ENCODE measurements at regions not wholly inside any gene's neighbourhood (a gene's known extent, or its start where the extent isn't known, plus 50 kb on each side); places are given as distances from the start of the nearest gene placed in this dataset.

- no peak for FAIRE-seq
These were observed 788.0 kb downstream of the C4orf33 start for GRCh38 chr4:129883996-129884395.

GRCh38 chr4:129897111-129897510 lies 801.2 kb downstream of the C4orf33 start:
- H3K4me1 ChIP-seq (ENCODE audit: control insufficient read depth, extremely low read depth, insufficient read depth, low read length) = no peaks in the 10 kb centered on the region
- H3K27ac ChIP-seq (ENCODE audit: control insufficient read depth, insufficient read depth, low read length) = no peak overlapping the region
- no peaks in the 10 kb centered on the region for H3K79me2 ChIP-seq (ENCODE audit: control insufficient read depth, insufficient read depth, low read length)
- no peak overlapping the region for H3K9ac ChIP-seq (ENCODE audit: control insufficient read depth, extremely low read depth, insufficient read depth, low read length)
- no peak for FAIRE-seq
- no peaks in the 10 kb centered on the region for H3K27me3 ChIP-seq (ENCODE audit: control insufficient read depth, extremely low read depth, insufficient read depth, low read length)
- H3K9me1 ChIP-seq (ENCODE audit: control insufficient read depth, extremely low read depth, insufficient read depth, low read length) = no peaks in the 10 kb centered on the region
- H2AFZ ChIP-seq (ENCODE audit: control insufficient read depth, low read length) = no peak overlapping the region
- TF ChIP-seq, protein P1, sequence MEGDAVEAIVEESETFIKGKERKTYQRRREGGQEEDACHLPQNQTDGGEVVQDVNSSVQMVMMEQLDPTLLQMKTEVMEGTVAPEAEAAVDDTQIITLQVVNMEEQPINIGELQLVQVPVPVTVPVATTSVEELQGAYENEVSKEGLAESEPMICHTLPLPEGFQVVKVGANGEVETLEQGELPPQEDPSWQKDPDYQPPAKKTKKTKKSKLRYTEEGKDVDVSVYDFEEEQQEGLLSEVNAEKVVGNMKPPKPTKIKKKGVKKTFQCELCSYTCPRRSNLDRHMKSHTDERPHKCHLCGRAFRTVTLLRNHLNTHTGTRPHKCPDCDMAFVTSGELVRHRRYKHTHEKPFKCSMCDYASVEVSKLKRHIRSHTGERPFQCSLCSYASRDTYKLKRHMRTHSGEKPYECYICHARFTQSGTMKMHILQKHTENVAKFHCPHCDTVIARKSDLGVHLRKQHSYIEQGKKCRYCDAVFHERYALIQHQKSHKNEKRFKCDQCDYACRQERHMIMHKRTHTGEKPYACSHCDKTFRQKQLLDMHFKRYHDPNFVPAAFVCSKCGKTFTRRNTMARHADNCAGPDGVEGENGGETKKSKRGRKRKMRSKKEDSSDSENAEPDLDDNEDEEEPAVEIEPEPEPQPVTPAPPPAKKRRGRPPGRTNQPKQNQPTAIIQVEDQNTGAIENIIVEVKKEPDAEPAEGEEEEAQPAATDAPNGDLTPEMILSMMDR (optimal IDR thresholded peaks at IDR 0.05 in 1 of 3, IDR thresholded peaks at IDR 0.05 in 1 of 3, conservative IDR thresholded peaks at IDR 0.05 in 1 of 3; ENCODE audit: extremely low read depth in 1 of 3, insufficient read depth in 2 of 3, low read length in 3 of 3) = no peak
- dilution Hi-C loops (cut with MboI; ENCODE audit: extremely low pct_ligation_motif_present, low sequenced_read_pairs) = no loop called here
- DNase-seq (ENCODE audit: low read depth, low spot score) = no peak
- no peak overlapping the region for H3K4me2 ChIP-seq (ENCODE audit: control insufficient read depth, extremely low read depth, insufficient read depth, low read depth, low read length)
- no peaks in the 10 kb centered on the region for H3K9me3 ChIP-seq (ENCODE audit: control insufficient read depth, low read depth, low read length)
- no peaks in the 10 kb centered on the region for H3K36me3 ChIP-seq (ENCODE audit: control insufficient read depth in 2 of 2, extremely low read depth in 1 of 2, insufficient read depth in 2 of 2, low read length in 2 of 2)
- no peak overlapping the region for H3K4me3 ChIP-seq (ENCODE audit: control insufficient read depth in 2 of 3, extremely low read depth in 1 of 3, insufficient read depth in 2 of 3, low read depth in 1 of 3, low read length in 3 of 3)
- no peaks in the 10 kb centered on the region for H4K20me1 ChIP-seq (ENCODE audit: control insufficient read depth, extremely low read depth, insufficient read depth, low read length)

More at GRCh38 chr4:129883996-129884395, 788.0 kb downstream of the C4orf33 start:
- TF ChIP-seq EZH2 (IDR thresholded peaks at IDR 0.05; ENCODE audit: low read length) = no peak
- TF ChIP-seq, protein P1 (optimal IDR thresholded peaks at IDR 0.05 in 1 of 3, IDR thresholded peaks at IDR 0.05 in 1 of 3, conservative IDR thresholded peaks at IDR 0.05 in 1 of 3; ENCODE audit: extremely low read depth in 1 of 3, insufficient read depth in 2 of 3, low read length in 3 of 3) = no peak
- H3K27ac ChIP-seq (ENCODE audit: control insufficient read depth, insufficient read depth, low read length) = no peak overlapping the region
- no peaks in the 10 kb centered on the region for H3K36me3 ChIP-seq (ENCODE audit: control insufficient read depth in 2 of 2, extremely low read depth in 1 of 2, insufficient read depth in 2 of 2, low read length in 2 of 2)
- no peak overlapping the region for H2AFZ ChIP-seq (ENCODE audit: control insufficient read depth, low read length)
- no peak overlapping the region for H3K4me2 ChIP-seq (ENCODE audit: control insufficient read depth, extremely low read depth, insufficient read depth, low read depth, low read length)
- H3K9ac ChIP-seq (ENCODE audit: control insufficient read depth, extremely low read depth, insufficient read depth, low read length) = no peak overlapping the region
- H4K20me1 ChIP-seq (ENCODE audit: control insufficient read depth, extremely low read depth, insufficient read depth, low read length) = no peaks in the 10 kb centered on the region
- H3K79me2 ChIP-seq (ENCODE audit: control insufficient read depth, insufficient read depth, low read length) = no peaks in the 10 kb centered on the region
- no peaks in the 10 kb centered on the region for H3K9me1 ChIP-seq (ENCODE audit: control insufficient read depth, extremely low read depth, insufficient read depth, low read length)
- no peaks in the 10 kb centered on the region for H3K4me1 ChIP-seq (ENCODE audit: control insufficient read depth, extremely low read depth, insufficient read depth, low read length)
- dilution Hi-C loops (cut with MboI; ENCODE audit: extremely low pct_ligation_motif_present, low sequenced_read_pairs) = no loop called here
- no peak overlapping the region for H3K4me3 ChIP-seq (ENCODE audit: control insufficient read depth in 2 of 3, extremely low read depth in 1 of 3, insufficient read depth in 2 of 3, low read depth in 1 of 3, low read length in 3 of 3)
- H3K27me3 ChIP-seq (ENCODE audit: control insufficient read depth, extremely low read depth, insufficient read depth, low read length) = no peaks in the 10 kb centered on the region
- no peak for DNase-seq (ENCODE audit: low read depth, low spot score)
- H3K9me3 ChIP-seq (ENCODE audit: control insufficient read depth, low read depth, low read length) = no peaks in the 10 kb centered on the region
